ENCODE measurements at regions not wholly inside any gene's neighbourhood (a gene's known extent, or its start where the extent isn't known, plus 50 kb on each side); places are given as distances from the start of the nearest gene placed in this dataset.

GRCh38 chr20:40551125-40551530, 137.9 kb downstream of the MAFB start:
- H3K27me3 Mint-ChIP-seq: peaks cover 31 to 42% of the 10 kb centered on the region in 2 donors
- no peak overlapping the region for H3K27ac Mint-ChIP-seq
- no peak overlapping the region for H3K4me3 Mint-ChIP-seq
- DNase-seq (ENCODE audit: low spot score) (no peak), ATAC-seq (no peak)
- H3K4me1 Mint-ChIP-seq (ENCODE audit: low read depth in 2 of 2): no peaks in the 10 kb centered on the region
- peaks cover 4% of the 10 kb centered on the region for H3K36me3 Mint-ChIP-seq
- H3K9me3 Mint-ChIP-seq: peaks cover 7% of the 10 kb centered on the region

GRCh38 chr20:40547483-40548091, 141.4 kb downstream of the MAFB start:
- ATAC-seq: no peak
- Mint-ChIP-seq H3K27ac (no peak overlapping the region), H3K4me1 (ENCODE audit: low read depth in 2 of 2) (no peaks in the 10 kb centered on the region), H3K36me3 (no peaks in the 10 kb centered on the region), H3K4me3 (no peak overlapping the region), H3K27me3 (peaks cover 13% of the 10 kb centered on the region in 2 donors), H3K9me3 (no peaks in the 10 kb centered on the region)
- DNase-seq (ENCODE audit: low spot score): no peak

GRCh38 chr20:40545478-40545877, 143.6 kb downstream of the MAFB start:
- H3K36me3 Mint-ChIP-seq: no peaks in the 10 kb centered on the region
- no peaks in the 10 kb centered on the region for H3K9me3 Mint-ChIP-seq
- H3K4me1 Mint-ChIP-seq (ENCODE audit: low read depth in 2 of 2): no peaks in the 10 kb centered on the region
- peaks cover 10 to 16% of the 10 kb centered on the region in 2 donors for H3K27me3 Mint-ChIP-seq
- ATAC-seq: no peak
- no peak for DNase-seq (ENCODE audit: low spot score)
- H3K4me3 Mint-ChIP-seq: no peak overlapping the region
- H3K27ac Mint-ChIP-seq: no peak overlapping the region

GRCh38 chr20:40542065-40542464, 147.0 kb downstream of the MAFB start:
- no peaks in the 10 kb centered on the region for H3K4me1 Mint-ChIP-seq (ENCODE audit: low read depth in 2 of 2)
- H3K27me3 Mint-ChIP-seq: peaks cover 5 to 37% of the 10 kb centered on the region in 2 donors
- no peak for DNase-seq (ENCODE audit: low spot score)
- no peaks in the 10 kb centered on the region for H3K9me3 Mint-ChIP-seq
- H3K4me3 Mint-ChIP-seq: no peak overlapping the region
- ATAC-seq: no peak
- H3K27ac Mint-ChIP-seq: no peak overlapping the region
- H3K36me3 Mint-ChIP-seq: no peaks in the 10 kb centered on the region

GRCh38 chr20:40540166-40540565, 148.9 kb downstream of the MAFB start:
- no peaks in the 10 kb centered on the region for H3K36me3 Mint-ChIP-seq
- no peak overlapping the region for H3K27ac Mint-ChIP-seq
- DNase-seq (ENCODE audit: low spot score) (no peak), ATAC-seq (no peak)
- no peaks in the 10 kb centered on the region for H3K9me3 Mint-ChIP-seq
- H3K4me3 Mint-ChIP-seq: no peak overlapping the region
- peaks cover 0 to 4% of the 10 kb centered on the region in 2 donors for H3K4me1 Mint-ChIP-seq (ENCODE audit: low read depth in 2 of 2)
- peaks cover 5 to 42% of the 10 kb centered on the region in 2 donors for H3K27me3 Mint-ChIP-seq

- peaks cover 8 to 42% of the 10 kb centered on the region in 2 donors for H3K27me3 Mint-ChIP-seq
- H3K36me3 Mint-ChIP-seq: peaks cover 5% of the 10 kb centered on the region
- peaks cover 4% of the 10 kb centered on the region for H3K9me3 Mint-ChIP-seq
- no peak overlapping the region for H3K27ac Mint-ChIP-seq
- no peak overlapping the region for H3K4me3 Mint-ChIP-seq
- no peak for ATAC-seq
- H3K4me1 Mint-ChIP-seq (ENCODE audit: low read depth in 2 of 2): peaks cover 0 to 4% of the 10 kb centered on the region in 2 donors
- DNase-seq (ENCODE audit: low spot score): no peak
Measured at GRCh38 chr20:40538131-40538530, 150.9 kb downstream of the MAFB start.

GRCh38 chr20:40536808-40537207, 152.2 kb downstream of the MAFB start:
- no peak overlapping the region for H3K27ac Mint-ChIP-seq
- ATAC-seq: no peak
- H3K4me3 Mint-ChIP-seq: no peak overlapping the region
- H3K36me3 Mint-ChIP-seq: peaks cover 6% of the 10 kb centered on the region
- H3K27me3 Mint-ChIP-seq: peaks cover 8 to 37% of the 10 kb centered on the region in 2 donors
- H3K4me1 Mint-ChIP-seq (ENCODE audit: low read depth in 2 of 2): peaks cover 0 to 4% of the 10 kb centered on the region in 2 donors
- no peak for DNase-seq (ENCODE audit: low spot score)
- peaks cover 10% of the 10 kb centered on the region for H3K9me3 Mint-ChIP-seq

GRCh38 chr20:40535816-40536215, 153.2 kb downstream of the MAFB start:
- Mint-ChIP-seq H3K4me1 (ENCODE audit: low read depth in 2 of 2) (peaks cover 0 to 4% of the 10 kb centered on the region in 2 donors), H3K36me3 (peaks cover 10% of the 10 kb centered on the region), H3K27ac (no peak overlapping the region), H3K27me3 (peaks cover 6 to 31% of the 10 kb centered on the region in 2 donors), H3K9me3 (peaks cover 15% of the 10 kb centered on the region), H3K4me3 (no peak overlapping the region)
- no peak for DNase-seq (ENCODE audit: low spot score)
- ATAC-seq: no peak

- H3K27ac Mint-ChIP-seq: no peak overlapping the region
- DNase-seq (ENCODE audit: low spot score) (no peak), ATAC-seq (no peak)
- peaks cover 18% of the 10 kb centered on the region for H3K9me3 Mint-ChIP-seq
- peaks cover 6 to 10% of the 10 kb centered on the region in 2 donors for H3K27me3 Mint-ChIP-seq
- H3K4me1 Mint-ChIP-seq (ENCODE audit: low read depth in 2 of 2): peaks cover 0 to 4% of the 10 kb centered on the region in 2 donors
- no peak overlapping the region for H3K4me3 Mint-ChIP-seq
- H3K36me3 Mint-ChIP-seq: peaks cover 12% of the 10 kb centered on the region
Measured at GRCh38 chr20:40532103-40532502, 156.9 kb downstream of the MAFB start.

GRCh38 chr20:40525351-40525750, 163.7 kb downstream of the MAFB start:
- H3K4me3 Mint-ChIP-seq: no peak overlapping the region
- ATAC-seq (no peak), DNase-seq (ENCODE audit: low spot score) (no peak)
- H3K36me3 Mint-ChIP-seq: no peaks in the 10 kb centered on the region
- no peak overlapping the region for H3K27ac Mint-ChIP-seq
- peaks cover 8 to 16% of the 10 kb centered on the region in 2 donors for H3K27me3 Mint-ChIP-seq
- no peaks in the 10 kb centered on the region for H3K9me3 Mint-ChIP-seq
- no peaks in the 10 kb centered on the region for H3K4me1 Mint-ChIP-seq (ENCODE audit: low read depth in 2 of 2)

GRCh38 chr20:40524071-40524470, 165.0 kb downstream of the MAFB start:
- H3K4me1 Mint-ChIP-seq (ENCODE audit: low read depth in 2 of 2): no peaks in the 10 kb centered on the region
- H3K36me3 Mint-ChIP-seq: no peaks in the 10 kb centered on the region
- H3K27ac Mint-ChIP-seq: no peak overlapping the region
- no peaks in the 10 kb centered on the region for H3K9me3 Mint-ChIP-seq
- H3K4me3 Mint-ChIP-seq: no peak overlapping the region
- H3K27me3 Mint-ChIP-seq: peaks cover 9 to 16% of the 10 kb centered on the region in 2 donors
- ATAC-seq (no peak), DNase-seq (ENCODE audit: low spot score) (no peak)

- Mint-ChIP-seq H3K27ac (no peak overlapping the region), H3K9me3 (peaks cover 3% of the 10 kb centered on the region), H3K4me1 (ENCODE audit: low read depth in 2 of 2) (no peaks in the 10 kb centered on the region), H3K27me3 (peaks cover 13 to 16% of the 10 kb centered on the region in 2 donors), H3K4me3 (no peak overlapping the region), H3K36me3 (no peaks in the 10 kb centered on the region)
- no peak for DNase-seq (ENCODE audit: low spot score)
- ATAC-seq: no peak
Measured at GRCh38 chr20:40522405-40522804, 166.6 kb downstream of the MAFB start.

GRCh38 chr20:40521962-40522361, 167.1 kb downstream of the MAFB start:
- Mint-ChIP-seq H3K36me3 (no peaks in the 10 kb centered on the region), H3K4me1 (ENCODE audit: low read depth in 2 of 2) (no peaks in the 10 kb centered on the region), H3K27ac (no peak overlapping the region), H3K9me3 (peaks cover 3% of the 10 kb centered on the region), H3K27me3 (peaks cover 12 to 16% of the 10 kb centered on the region in 2 donors), H3K4me3 (no peak overlapping the region)
- no peak for DNase-seq (ENCODE audit: low spot score)
- no peak for ATAC-seq

GRCh38 chr20:40519918-40520317, 169.1 kb downstream of the MAFB start:
- Mint-ChIP-seq H3K36me3 (no peaks in the 10 kb centered on the region), H3K27me3 (peaks cover 13 to 17% of the 10 kb centered on the region in 2 donors), H3K9me3 (peaks cover 3% of the 10 kb centered on the region), H3K4me1 (ENCODE audit: low read depth in 2 of 2) (no peaks in the 10 kb centered on the region), H3K4me3 (no peak overlapping the region), H3K27ac (no peak overlapping the region)
- ATAC-seq: no peak
- no peak for DNase-seq (ENCODE audit: low spot score)

- Mint-ChIP-seq H3K27me3 (peaks cover 12 to 13% of the 10 kb centered on the region in 2 donors), H3K36me3 (no peaks in the 10 kb centered on the region), H3K4me3 (no peak overlapping the region), H3K27ac (no peak overlapping the region), H3K4me1 (ENCODE audit: low read depth in 2 of 2) (no peaks in the 10 kb centered on the region), H3K9me3 (peaks cover 3% of the 10 kb centered on the region)
- no peak for DNase-seq (ENCODE audit: low spot score)
- no peak for ATAC-seq
Measured at GRCh38 chr20:40512994-40513393, 176.0 kb downstream of the MAFB start.

Data from natural killer cell treated with Interleukin-12 subunit alpha and Interleukin-12 subunit beta and Interleukin-15 and Interleukin-18, amount 100 ng/mL, for 72 hours (primary cell).